Endothelial cell of hepatic sinusoid (primary cell): ENCODE measurements at regions not wholly inside any gene's neighbourhood (a gene's known extent, or its start where the extent isn't known, plus 50 kb on each side); places are given as distances from the start of the nearest gene placed in this dataset.
"Not testable (repeated sequence)": the region's sequence is repeated elsewhere in the genome, so short reads cannot be mapped to it uniquely, and the experiment has no call there.

ENCODE experiments used
- in situ Hi-C: cut with HindIII; loops from 2 replicates; pipeline ENCODE4 v1.10.0; 2017; ENCODE audit warnings: low sequenced_read_pairs

GRCh38 chr15:62218841-62219240 lies 53.8 kb upstream of the C2CD4B start:
- in situ Hi-C loops = no loop called here

- in situ Hi-C loops = no loop called here
Observed at GRCh38 chr15:62219799-62220198, 54.7 kb upstream of the C2CD4B start.

- in situ Hi-C loops = no loop called here
Observed at GRCh38 chr15:62223020-62223419, 57.9 kb upstream of the C2CD4B start.

GRCh38 chr15:62228604-62229003 lies 63.5 kb upstream of the C2CD4B start:
- in situ Hi-C loops = no loop called here

- in situ Hi-C loops = no loop called here
Observed at GRCh38 chr15:62231856-62232255, 66.8 kb upstream of the C2CD4B start.

GRCh38 chr15:62240121-62241096 lies 75.3 kb upstream of the C2CD4B start:
- in situ Hi-C loops = no loop called here

GRCh38 chr15:62241135-62241770 lies 76.2 kb upstream of the C2CD4B start:
- in situ Hi-C loops = no loop called here

- in situ Hi-C loops = no loop called here
Observed at GRCh38 chr15:62242999-62243398, 77.9 kb upstream of the C2CD4B start.

- in situ Hi-C loops = no loop called here
Observed at GRCh38 chr15:62244762-62245161, 79.7 kb upstream of the C2CD4B start.

GRCh38 chr15:62248277-62248984 lies 83.3 kb upstream of the C2CD4B start:
- in situ Hi-C loops = no loop called here

GRCh38 chr15:62249501-62249900 lies 84.4 kb upstream of the C2CD4B start:
- in situ Hi-C loops = no loop called here

GRCh38 chr15:62250186-62250585 lies 85.1 kb upstream of the C2CD4B start:
- in situ Hi-C loops = no loop called here

GRCh38 chr15:62250978-62251377 lies 85.9 kb upstream of the C2CD4B start:
- in situ Hi-C loops = no loop called here

GRCh38 chr15:62253294-62253693 lies 88.2 kb upstream of the C2CD4B start:
- in situ Hi-C loops = no loop called here

- in situ Hi-C loops = no loop called here
Observed at GRCh38 chr15:62254137-62254934, 89.3 kb upstream of the C2CD4B start.

GRCh38 chr15:62256430-62256829 lies 91.3 kb upstream of the C2CD4B start:
- in situ Hi-C loops = not testable (repeated sequence)

GRCh38 chr15:62257996-62258521 lies 93.0 kb upstream of the C2CD4B start:
- in situ Hi-C loops = no loop called here

- in situ Hi-C loops = no loop called here
Observed at GRCh38 chr15:62262305-62262941, 97.3 kb upstream of the C2CD4B start.

GRCh38 chr15:62264196-62264595 lies 99.1 kb upstream of the C2CD4B start:
- in situ Hi-C loops = no loop called here

- in situ Hi-C loops = no loop called here
Observed at GRCh38 chr15:62269504-62269903, 104.4 kb upstream of the C2CD4B start.
